ENCODE measurements at regions not wholly inside any gene's neighbourhood (a gene's known extent, or its start where the extent isn't known, plus 50 kb on each side); places are given as distances from the start of the nearest gene placed in this dataset.

DNA sequence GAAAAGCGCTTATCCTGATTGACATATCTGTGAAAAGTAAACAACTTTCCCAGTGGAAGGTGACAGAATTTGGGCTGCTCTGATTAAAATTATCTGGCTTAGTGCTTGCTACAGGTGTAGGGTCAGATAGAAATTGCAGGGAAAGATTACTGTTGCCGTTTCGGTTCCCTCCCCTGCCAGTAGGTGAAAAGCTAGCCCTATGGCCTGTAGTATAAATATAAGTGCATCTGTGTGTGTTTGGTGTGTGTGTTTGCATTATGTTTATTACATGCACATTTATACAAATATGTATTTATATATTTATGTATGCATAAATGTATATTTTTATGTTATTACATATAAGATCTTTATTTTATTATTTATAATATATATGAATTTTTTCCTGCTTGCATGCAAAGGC, 72.3 kb upstream of the VOPP1 start:
- Histone ChIP-seq H3K9ac (ENCODE audit: low read length) (no peak overlapping the region), H3K4me2 (ENCODE audit: low read length) (no peak overlapping the region), H3K27me3 (ENCODE audit: low read depth, low read length) (no peaks in the 10 kb centered on the region), H3K27ac (ENCODE audit: low read length) (no peak overlapping the region), H3K79me2 (ENCODE audit: low read length) (no peaks in the 10 kb centered on the region), H3K4me3 (ENCODE audit: low read length) (no peak overlapping the region), H3K9me3 (ENCODE audit: insufficient read depth, low read length) (no peaks in the 10 kb centered on the region), H2AFZ (ENCODE audit: low read depth, low read length) (no peak overlapping the region), H3K4me1 (ENCODE audit: low read length) (0 out of 2 replicates have a peak, but pooled peaks cover 6% of the 10 kb centered on the region), H4K20me1 (ENCODE audit: insufficient read depth, low read length) (no peaks in the 10 kb centered on the region), H3K36me3 (replicated peaks; ENCODE audit: low read depth, low read length) (no peaks in the 10 kb centered on the region)
- TF ChIP-seq, protein P1, sequence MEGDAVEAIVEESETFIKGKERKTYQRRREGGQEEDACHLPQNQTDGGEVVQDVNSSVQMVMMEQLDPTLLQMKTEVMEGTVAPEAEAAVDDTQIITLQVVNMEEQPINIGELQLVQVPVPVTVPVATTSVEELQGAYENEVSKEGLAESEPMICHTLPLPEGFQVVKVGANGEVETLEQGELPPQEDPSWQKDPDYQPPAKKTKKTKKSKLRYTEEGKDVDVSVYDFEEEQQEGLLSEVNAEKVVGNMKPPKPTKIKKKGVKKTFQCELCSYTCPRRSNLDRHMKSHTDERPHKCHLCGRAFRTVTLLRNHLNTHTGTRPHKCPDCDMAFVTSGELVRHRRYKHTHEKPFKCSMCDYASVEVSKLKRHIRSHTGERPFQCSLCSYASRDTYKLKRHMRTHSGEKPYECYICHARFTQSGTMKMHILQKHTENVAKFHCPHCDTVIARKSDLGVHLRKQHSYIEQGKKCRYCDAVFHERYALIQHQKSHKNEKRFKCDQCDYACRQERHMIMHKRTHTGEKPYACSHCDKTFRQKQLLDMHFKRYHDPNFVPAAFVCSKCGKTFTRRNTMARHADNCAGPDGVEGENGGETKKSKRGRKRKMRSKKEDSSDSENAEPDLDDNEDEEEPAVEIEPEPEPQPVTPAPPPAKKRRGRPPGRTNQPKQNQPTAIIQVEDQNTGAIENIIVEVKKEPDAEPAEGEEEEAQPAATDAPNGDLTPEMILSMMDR (IDR thresholded peaks at IDR 0.05; ENCODE audit: low read depth, low read length), result no peak
- TF ChIP-seq EZH2phosphoT487 (IDR thresholded peaks at IDR 0.05; ENCODE audit: low read depth), result no peak

DNA sequence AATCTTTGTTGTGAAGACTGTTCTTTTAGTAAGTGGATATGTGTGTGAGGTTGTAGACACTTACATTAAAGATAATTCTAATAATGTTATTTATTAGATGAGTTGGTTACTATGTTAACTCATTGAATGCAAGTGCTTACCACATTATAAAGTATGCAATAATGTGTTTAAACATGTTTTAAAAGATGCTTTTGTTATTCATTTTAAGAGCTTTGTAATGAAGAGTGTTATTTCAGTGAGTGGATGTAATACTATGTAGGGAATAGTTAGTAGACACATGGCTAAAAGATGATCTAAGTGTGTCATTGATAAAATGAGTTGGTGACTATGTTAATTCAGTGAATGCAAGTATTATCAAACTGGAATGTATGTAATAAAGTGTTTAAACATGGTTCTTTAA, 70.0 kb upstream of the VOPP1 start:
- H3K9me3 ChIP-seq (ENCODE audit: insufficient read depth, low read length), result 0 out of 2 replicates have a peak, but pooled peaks cover 3% of the 10 kb centered on the region
- H3K4me2 ChIP-seq (ENCODE audit: low read length), result no peak overlapping the region
- 0 out of 2 replicates have a peak, but pooled peaks cover 6% of the 10 kb centered on the region for H3K4me1 ChIP-seq (ENCODE audit: low read length)
- TF ChIP-seq EZH2phosphoT487 (IDR thresholded peaks at IDR 0.05; ENCODE audit: low read depth), result no peak
- TF ChIP-seq, protein P1 (IDR thresholded peaks at IDR 0.05; ENCODE audit: low read depth, low read length), result no peak
- no peaks in the 10 kb centered on the region for H3K36me3 ChIP-seq (replicated peaks; ENCODE audit: low read depth, low read length)
- H3K27me3 ChIP-seq (ENCODE audit: low read depth, low read length), result no peaks in the 10 kb centered on the region
- H4K20me1 ChIP-seq (ENCODE audit: insufficient read depth, low read length), result no peaks in the 10 kb centered on the region
- no peak overlapping the region for H3K27ac ChIP-seq (ENCODE audit: low read length)
- no peak overlapping the region for H3K4me3 ChIP-seq (ENCODE audit: low read length)
- no peak overlapping the region for H2AFZ ChIP-seq (ENCODE audit: low read depth, low read length)
- no peaks in the 10 kb centered on the region for H3K79me2 ChIP-seq (ENCODE audit: low read length)
- H3K9ac ChIP-seq (ENCODE audit: low read length), result no peak overlapping the region

DNA sequence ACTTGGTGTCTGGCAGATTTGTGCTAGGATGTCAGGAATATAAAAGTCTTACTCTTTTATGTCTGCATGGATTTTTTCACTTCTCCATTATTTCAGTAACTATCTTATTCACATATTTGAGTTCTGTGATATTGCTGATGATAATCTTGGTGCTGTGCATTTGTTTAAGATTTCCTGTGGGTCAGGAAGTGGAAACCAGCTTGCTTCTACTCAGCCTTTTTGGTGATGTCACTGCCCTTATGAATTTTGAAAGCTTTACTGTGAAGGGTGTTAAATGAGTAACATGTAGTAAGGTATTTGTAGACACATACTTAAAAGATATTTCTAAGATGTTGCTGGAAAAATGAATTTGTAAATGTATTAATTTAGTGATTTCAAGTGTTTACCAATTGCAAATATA, 69.5 kb upstream of the VOPP1 start:
- H3K27me3 ChIP-seq (ENCODE audit: low read depth, low read length), result no peaks in the 10 kb centered on the region
- no peak overlapping the region for H3K27ac ChIP-seq (ENCODE audit: low read length)
- no peaks in the 10 kb centered on the region for H3K36me3 ChIP-seq (replicated peaks; ENCODE audit: low read depth, low read length)
- no peak for TF ChIP-seq EZH2phosphoT487 (IDR thresholded peaks at IDR 0.05; ENCODE audit: low read depth)
- TF ChIP-seq, protein P1 (IDR thresholded peaks at IDR 0.05; ENCODE audit: low read depth, low read length), result no peak
- no peak overlapping the region for H3K4me2 ChIP-seq (ENCODE audit: low read length)
- H3K79me2 ChIP-seq (ENCODE audit: low read length), result no peaks in the 10 kb centered on the region
- 0 out of 2 replicates have a peak, but pooled peaks cover 3% of the 10 kb centered on the region for H3K9me3 ChIP-seq (ENCODE audit: insufficient read depth, low read length)
- H3K4me3 ChIP-seq (ENCODE audit: low read length), result no peak overlapping the region
- 0 out of 2 replicates have a peak, but pooled peaks cover 6% of the 10 kb centered on the region for H3K4me1 ChIP-seq (ENCODE audit: low read length)
- H3K9ac ChIP-seq (ENCODE audit: low read length), result no peak overlapping the region
- H4K20me1 ChIP-seq (ENCODE audit: insufficient read depth, low read length), result no peaks in the 10 kb centered on the region
- no peak overlapping the region for H2AFZ ChIP-seq (ENCODE audit: low read depth, low read length)

DNA sequence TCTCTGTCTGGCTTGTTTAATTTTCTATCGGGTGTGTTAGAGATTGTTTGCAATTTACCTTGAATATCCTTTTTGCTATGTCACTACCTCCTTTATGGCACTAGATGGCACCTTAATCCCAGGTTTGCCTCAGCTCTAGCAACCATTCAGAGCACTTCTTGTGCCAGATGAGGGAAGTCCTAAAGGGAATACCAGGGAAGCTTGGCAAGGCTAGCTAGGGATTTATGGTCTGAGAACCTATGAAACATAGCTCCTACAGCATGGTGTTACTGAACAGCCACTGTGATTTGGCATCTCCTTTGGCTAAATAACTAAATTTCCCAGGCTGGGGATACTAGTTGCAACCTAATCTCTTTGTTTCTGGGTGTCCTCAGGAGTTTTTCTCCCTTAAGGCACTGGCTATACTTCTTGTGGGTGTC, 69.0 kb upstream of the VOPP1 start:
- Histone ChIP-seq H3K27ac (ENCODE audit: low read length) (no peak overlapping the region), H3K4me1 (ENCODE audit: low read length) (0 out of 2 replicates have a peak, but pooled peaks cover 6% of the 10 kb centered on the region), H3K4me2 (ENCODE audit: low read length) (peak overlapping the region; percentile 31; the same call in 1 of the 2 replicates), H3K27me3 (ENCODE audit: low read depth, low read length) (no peaks in the 10 kb centered on the region), H3K79me2 (ENCODE audit: low read length) (no peaks in the 10 kb centered on the region), H3K9me3 (ENCODE audit: insufficient read depth, low read length) (0 out of 2 replicates have a peak, but pooled peaks cover 3% of the 10 kb centered on the region), H4K20me1 (ENCODE audit: insufficient read depth, low read length) (no peaks in the 10 kb centered on the region), H2AFZ (ENCODE audit: low read depth, low read length) (0 out of 2 replicates have a peak overlapping the region, but pooled peaks have one; percentile 61), H3K36me3 (replicated peaks; ENCODE audit: low read depth, low read length) (no peaks in the 10 kb centered on the region), H3K9ac (ENCODE audit: low read length) (no peak overlapping the region), H3K4me3 (ENCODE audit: low read length) (no peak overlapping the region)
- TF ChIP-seq, protein P1 (IDR thresholded peaks at IDR 0.05; ENCODE audit: low read depth, low read length), result peak; percentile 77
- TF ChIP-seq EZH2phosphoT487 (IDR thresholded peaks at IDR 0.05; ENCODE audit: low read depth), result no peak
